GM18909 (cell line): ENCODE measurements at regions not wholly inside any gene's neighbourhood (a gene's known extent, or its start where the extent isn't known, plus 50 kb on each side); places are given as distances from the start of the nearest gene placed in this dataset.

ENCODE experiments used
- ATAC-seq: cut with Tn5 transposase; IDR thresholded peaks from one replicate; pipeline ENCODE4 v1.9.1; 2021; ENCODE audit warnings: mild to moderate bottlenecking; ENCODE audit not compliant: unreplicated experiment, poor library complexity

- no peak for ATAC-seq
Measured at GRCh38 chr6:56775498-56776166, 132.9 kb upstream of the DST start.

- ATAC-seq: no peak
Measured at GRCh38 chr6:56772737-56773184, 130.1 kb upstream of the DST start.

- no peak for ATAC-seq
Measured at GRCh38 chr6:56771929-56772607, 129.4 kb upstream of the DST start.

- ATAC-seq: no peak
Measured at GRCh38 chr6:56771189-56771588, 128.5 kb upstream of the DST start.

GRCh38 chr6:56770011-56770520, 127.4 kb upstream of the DST start:
- ATAC-seq: no peak

- ATAC-seq: no peak
Measured at GRCh38 chr6:56767892-56768531, 125.3 kb upstream of the DST start.

- ATAC-seq: no peak
Measured at GRCh38 chr6:56767435-56767834, 124.7 kb upstream of the DST start.

GRCh38 chr6:56766806-56767178, 124.1 kb upstream of the DST start:
- ATAC-seq: peak; percentile 82

- no peak for ATAC-seq
Measured at GRCh38 chr6:56766139-56766805, 123.6 kb upstream of the DST start.

- no peak for ATAC-seq
Measured at GRCh38 chr6:56765494-56765893, 122.8 kb upstream of the DST start.

- ATAC-seq: peak; percentile 54
Measured at GRCh38 chr6:56764081-56764566, 121.4 kb upstream of the DST start.

- ATAC-seq: no peak
Measured at GRCh38 chr6:56761651-56762050, 119.0 kb upstream of the DST start.

- no peak for ATAC-seq
Measured at GRCh38 chr6:56760842-56761241, 118.2 kb upstream of the DST start.

- ATAC-seq: peak; percentile 33
Measured at GRCh38 chr6:56759521-56759920, 116.8 kb upstream of the DST start.

GRCh38 chr6:56758553-56758952, 115.9 kb upstream of the DST start:
- no peak for ATAC-seq

- no peak for ATAC-seq
Measured at GRCh38 chr6:56758120-56758519, 115.4 kb upstream of the DST start.

- no peak for ATAC-seq
Measured at GRCh38 chr6:56757588-56757984, 114.9 kb upstream of the DST start.

GRCh38 chr6:56756791-56757587, 114.3 kb upstream of the DST start:
- ATAC-seq: no peak

- ATAC-seq: no peak
Measured at GRCh38 chr6:56756219-56756789, 113.6 kb upstream of the DST start.

- no peak for ATAC-seq
Measured at GRCh38 chr6:56755040-56755439, 112.4 kb upstream of the DST start.
